Neural crest cell (in vitro differentiated cells): ENCODE measurements at regions not wholly inside any gene's neighbourhood (a gene's known extent, or its start where the extent isn't known, plus 50 kb on each side); places are given as distances from the start of the nearest gene placed in this dataset.

ENCODE experiments used
- DNase-seq: peaks from one replicate; pipeline ENCODE4 v3.0.0; 2021; ENCODE audit warnings: low read depth, mixed read lengths, low spot score
- H3K27ac Mint-ChIP-seq: one replicate; pipeline ENCODE4 v1.8.0; 2021; ENCODE audit warnings: mild to moderate bottlenecking, mixed read lengths; ENCODE audit not compliant: unreplicated experiment
- H3K27me3 Mint-ChIP-seq: 2 replicates; pipeline ENCODE4 v1.8.0; 2021; ENCODE audit warnings: low read depth, mild to moderate bottlenecking, mixed read lengths
- H3K36me3 Mint-ChIP-seq: 2 replicates; pipeline ENCODE4 v1.8.0; 2021; ENCODE audit warnings: low read depth, mild to moderate bottlenecking, mixed read lengths
- H3K4me1 Mint-ChIP-seq: 2 replicates; pipeline ENCODE4 v1.8.0; 2021; ENCODE audit warnings: mixed read lengths
- H3K4me3 Mint-ChIP-seq: one replicate; pipeline ENCODE4 v1.8.0; 2021; ENCODE audit warnings: mild to moderate bottlenecking, mixed read lengths
- H3K9me3 Mint-ChIP-seq: 2 replicates; pipeline ENCODE4 v1.8.0; 2021; ENCODE audit warnings: mixed read lengths
- TF ChIP-seq, protein P1 (sequence below): fragments of 200-600 bp; sonication (generic); conservative IDR thresholded peaks from 2 replicates; pipeline ENCODE4 v1.5.0; 2021; ENCODE audit warnings: antibody characterized with exemption, mild to moderate bottlenecking

DNA sequence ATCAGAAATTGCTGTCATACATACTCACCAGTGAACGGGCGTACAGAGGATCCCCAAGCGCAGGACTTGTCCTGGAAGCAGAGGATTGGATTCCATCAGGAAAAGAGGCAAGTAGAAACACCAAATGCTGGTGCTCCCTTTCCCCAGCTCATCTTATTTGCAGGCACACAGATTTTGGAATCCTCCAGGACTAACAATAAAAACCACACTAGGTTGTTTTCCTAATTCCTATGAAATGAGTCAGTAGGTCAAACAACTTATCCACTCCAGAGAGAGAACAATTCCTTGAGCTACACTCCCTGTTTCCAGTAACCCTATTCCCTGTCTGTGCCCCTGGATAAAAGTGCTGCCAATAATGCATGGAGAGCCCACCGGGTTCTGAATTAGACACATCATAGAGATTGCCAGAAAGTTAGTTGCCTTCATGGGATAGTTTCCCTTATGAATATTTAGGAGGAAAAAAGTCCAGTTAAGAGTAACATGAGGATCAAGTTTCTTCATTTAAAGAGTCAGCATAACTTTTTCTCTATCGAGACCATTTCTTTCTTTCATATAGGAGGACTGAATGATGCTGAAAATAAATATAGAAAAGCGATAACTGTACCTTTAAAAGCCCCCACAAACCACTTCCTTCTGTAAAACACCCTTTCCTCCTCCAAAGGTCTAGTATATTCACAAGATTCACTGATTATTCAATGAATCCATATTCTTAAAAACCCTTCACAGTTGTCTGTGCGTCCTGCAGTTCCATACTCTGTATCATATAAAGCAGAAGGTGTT lies 178.3 kb upstream of the KLF14 start:
- TF ChIP-seq, protein P1, sequence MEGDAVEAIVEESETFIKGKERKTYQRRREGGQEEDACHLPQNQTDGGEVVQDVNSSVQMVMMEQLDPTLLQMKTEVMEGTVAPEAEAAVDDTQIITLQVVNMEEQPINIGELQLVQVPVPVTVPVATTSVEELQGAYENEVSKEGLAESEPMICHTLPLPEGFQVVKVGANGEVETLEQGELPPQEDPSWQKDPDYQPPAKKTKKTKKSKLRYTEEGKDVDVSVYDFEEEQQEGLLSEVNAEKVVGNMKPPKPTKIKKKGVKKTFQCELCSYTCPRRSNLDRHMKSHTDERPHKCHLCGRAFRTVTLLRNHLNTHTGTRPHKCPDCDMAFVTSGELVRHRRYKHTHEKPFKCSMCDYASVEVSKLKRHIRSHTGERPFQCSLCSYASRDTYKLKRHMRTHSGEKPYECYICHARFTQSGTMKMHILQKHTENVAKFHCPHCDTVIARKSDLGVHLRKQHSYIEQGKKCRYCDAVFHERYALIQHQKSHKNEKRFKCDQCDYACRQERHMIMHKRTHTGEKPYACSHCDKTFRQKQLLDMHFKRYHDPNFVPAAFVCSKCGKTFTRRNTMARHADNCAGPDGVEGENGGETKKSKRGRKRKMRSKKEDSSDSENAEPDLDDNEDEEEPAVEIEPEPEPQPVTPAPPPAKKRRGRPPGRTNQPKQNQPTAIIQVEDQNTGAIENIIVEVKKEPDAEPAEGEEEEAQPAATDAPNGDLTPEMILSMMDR: no peak
- no peak for DNase-seq
- H3K27me3 Mint-ChIP-seq: peaks cover 14% of the 10 kb centered on the region
- no peaks in the 10 kb centered on the region for H3K36me3 Mint-ChIP-seq
- peak overlapping the region; percentile 18 for H3K4me3 Mint-ChIP-seq
- no peak overlapping the region for H3K27ac Mint-ChIP-seq
- no peaks in the 10 kb centered on the region for H3K9me3 Mint-ChIP-seq
- peaks cover 44% of the 10 kb centered on the region for H3K4me1 Mint-ChIP-seq

DNA sequence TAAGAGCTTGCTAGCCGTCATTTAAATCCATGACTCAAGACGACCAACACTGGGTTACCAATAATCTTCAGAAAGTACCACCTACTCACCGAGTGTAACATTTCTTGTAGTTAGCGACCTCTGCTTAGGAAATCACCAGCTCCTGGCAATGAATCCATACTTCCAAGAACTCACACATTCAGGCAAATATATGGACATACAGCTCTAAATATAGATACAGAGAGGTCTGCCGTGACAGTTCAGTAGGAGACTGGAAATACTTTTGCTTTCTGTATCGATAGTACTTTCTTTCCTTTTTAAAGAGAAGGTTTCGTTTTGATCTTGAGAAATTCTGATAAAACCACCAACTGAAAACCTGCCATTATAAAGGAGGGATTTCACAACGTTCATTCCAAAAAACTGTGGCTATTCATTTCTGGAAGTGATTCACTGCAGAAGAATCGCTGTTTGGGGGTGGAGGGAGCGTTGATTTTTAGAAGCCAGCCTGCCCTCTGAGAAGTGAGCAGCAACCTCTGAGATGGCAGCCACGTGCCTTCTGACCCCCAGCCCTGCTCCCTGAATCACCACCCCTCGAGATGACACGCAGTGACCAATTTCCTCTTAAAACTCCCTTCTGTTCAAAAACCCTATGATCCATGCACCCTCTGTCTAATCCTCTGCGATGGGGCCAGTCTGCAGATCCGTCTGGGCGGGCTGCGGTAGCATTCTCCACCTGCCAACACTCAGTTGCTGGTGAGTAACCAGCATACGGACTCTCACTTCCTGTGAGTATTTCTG lies 179.0 kb upstream of the KLF14 start:
- peak overlapping the region; percentile 16 for H3K27ac Mint-ChIP-seq
- H3K4me1 Mint-ChIP-seq: peaks cover 44% of the 10 kb centered on the region
- peaks cover 14% of the 10 kb centered on the region for H3K27me3 Mint-ChIP-seq
- no peak for DNase-seq
- no peaks in the 10 kb centered on the region for H3K9me3 Mint-ChIP-seq
- H3K4me3 Mint-ChIP-seq: peak overlapping the region; percentile 70
- H3K36me3 Mint-ChIP-seq: no peaks in the 10 kb centered on the region
- TF ChIP-seq, protein P1: no peak

DNA sequence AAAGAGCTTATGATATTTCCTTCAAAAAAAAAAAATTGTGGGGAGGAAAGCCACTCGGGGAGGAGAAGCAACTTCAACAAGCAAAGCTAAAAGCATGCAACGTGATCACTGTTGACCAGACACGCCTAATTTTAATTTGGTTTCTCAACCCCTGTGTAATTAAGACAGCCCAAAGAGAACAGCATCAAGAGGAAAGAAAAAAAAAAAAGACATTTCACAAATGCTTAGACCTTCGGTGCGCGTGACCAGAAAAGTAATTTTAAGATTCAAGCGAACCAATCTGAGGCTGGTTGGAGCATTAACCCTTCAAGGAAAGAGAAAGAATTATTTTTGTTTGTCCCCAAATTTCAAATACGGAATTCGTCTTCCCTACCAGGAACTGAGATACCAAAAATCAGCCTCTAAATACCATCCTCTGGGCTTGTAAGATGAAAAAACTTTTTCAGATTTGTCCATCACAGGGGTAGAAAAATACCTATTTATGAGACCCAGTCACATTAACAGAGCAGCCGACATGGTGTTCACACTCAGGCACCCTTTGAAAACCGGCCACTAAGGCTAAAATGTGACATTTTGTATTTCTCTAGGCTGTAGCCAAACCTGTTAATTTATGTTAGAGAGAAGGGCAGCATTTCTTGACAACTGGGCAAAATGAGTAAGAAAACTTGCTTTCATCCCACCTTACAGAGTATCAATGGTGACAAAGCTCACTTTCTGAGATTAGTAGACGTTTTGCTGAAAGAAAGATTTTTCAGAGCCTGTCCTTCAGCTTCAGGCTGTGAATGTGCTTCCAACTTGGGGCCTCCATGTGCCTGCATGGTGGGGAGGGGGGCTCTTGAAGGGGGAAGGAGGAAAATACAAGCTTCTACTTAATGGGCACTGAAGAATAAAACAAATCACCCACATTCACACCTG lies 179.9 kb upstream of the KLF14 start:
- Mint-ChIP-seq H3K9me3 (no peaks in the 10 kb centered on the region), H3K27ac (no peak overlapping the region), H3K27me3 (peaks cover 14% of the 10 kb centered on the region), H3K4me3 (peak overlapping the region; percentile 70), H3K4me1 (peaks cover 41% of the 10 kb centered on the region), H3K36me3 (no peaks in the 10 kb centered on the region)
- DNase-seq: no peak
- TF ChIP-seq, protein P1: no peak

DNA sequence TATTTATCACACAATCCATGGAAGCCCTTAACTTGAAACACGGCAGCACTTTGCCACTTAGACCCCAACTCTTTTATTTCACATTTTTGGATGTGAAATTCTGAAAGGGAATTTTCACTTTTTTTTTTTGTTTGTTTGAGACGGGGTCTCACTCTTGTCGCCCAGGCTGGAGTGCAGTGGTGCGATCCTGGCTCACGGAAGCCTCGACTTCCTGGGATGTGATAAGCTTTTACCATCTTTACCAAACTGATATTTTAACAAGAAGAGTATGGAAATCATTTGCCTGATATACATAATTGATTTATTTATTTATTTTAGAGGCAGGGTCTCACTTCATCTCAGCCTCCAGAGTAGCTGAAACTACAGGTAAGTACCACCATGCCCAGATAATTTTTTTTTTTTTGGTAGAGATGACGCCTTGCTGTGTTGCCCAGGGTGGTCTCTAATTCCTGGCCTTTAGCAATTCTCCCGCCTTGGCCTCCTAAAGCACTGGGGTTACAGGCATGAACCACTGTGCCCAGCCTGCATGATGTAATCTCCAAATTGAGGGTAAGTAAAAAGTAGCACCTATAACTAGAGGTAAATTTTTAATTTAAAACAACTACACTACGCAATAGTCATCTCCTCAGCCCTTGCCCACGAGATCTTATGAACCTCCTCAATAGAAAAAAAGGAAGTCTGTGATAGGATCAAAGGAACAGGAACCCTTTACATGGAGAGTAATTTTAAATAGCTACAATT lies 180.7 kb upstream of the KLF14 start:
- TF ChIP-seq, protein P1: no peak
- DNase-seq: no peak
- no peak overlapping the region for H3K27ac Mint-ChIP-seq
- H3K4me3 Mint-ChIP-seq: no peak overlapping the region
- H3K36me3 Mint-ChIP-seq: no peaks in the 10 kb centered on the region
- peaks cover 14% of the 10 kb centered on the region for H3K27me3 Mint-ChIP-seq
- peaks cover 41% of the 10 kb centered on the region for H3K4me1 Mint-ChIP-seq
- H3K9me3 Mint-ChIP-seq: no peaks in the 10 kb centered on the region
